RKO (cell line): ENCODE measurements at regions not wholly inside any gene's neighbourhood (a gene's known extent, or its start where the extent isn't known, plus 50 kb on each side); places are given as distances from the start of the nearest gene placed in this dataset.

Experiments
- DNase-seq: peaks from one replicate; pipeline ENCODE4 v3.0.0-alpha.2; 2016; ENCODE audit warnings: low spot score

DNA sequence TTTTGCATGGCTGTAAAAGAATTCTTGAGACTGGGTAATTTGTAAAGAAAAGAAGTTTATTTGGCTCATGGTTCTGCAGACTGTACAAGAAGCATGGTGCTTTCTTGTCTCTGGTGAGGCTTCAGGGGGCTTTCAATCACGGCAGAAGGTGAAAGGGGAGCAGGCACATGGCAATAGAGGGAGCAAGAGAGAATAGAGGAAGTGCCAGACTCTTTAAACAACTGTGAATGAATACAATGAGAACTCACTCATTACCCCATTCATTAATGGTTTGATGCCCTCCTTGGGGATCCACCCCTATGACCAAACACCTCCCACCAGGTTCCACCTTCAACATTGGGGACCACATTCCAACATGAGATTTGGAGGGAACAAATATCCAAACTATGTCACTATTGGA is 463.5 kb downstream of the MTX2 start:
- no peak for DNase-seq

GRCh38 chr2:176733698-176734430 is 464.6 kb downstream of the MTX2 start:
- DNase-seq: no peak

GRCh38 chr2:176734868-176735267 is 465.6 kb downstream of the MTX2 start:
- DNase-seq: no peak

DNA sequence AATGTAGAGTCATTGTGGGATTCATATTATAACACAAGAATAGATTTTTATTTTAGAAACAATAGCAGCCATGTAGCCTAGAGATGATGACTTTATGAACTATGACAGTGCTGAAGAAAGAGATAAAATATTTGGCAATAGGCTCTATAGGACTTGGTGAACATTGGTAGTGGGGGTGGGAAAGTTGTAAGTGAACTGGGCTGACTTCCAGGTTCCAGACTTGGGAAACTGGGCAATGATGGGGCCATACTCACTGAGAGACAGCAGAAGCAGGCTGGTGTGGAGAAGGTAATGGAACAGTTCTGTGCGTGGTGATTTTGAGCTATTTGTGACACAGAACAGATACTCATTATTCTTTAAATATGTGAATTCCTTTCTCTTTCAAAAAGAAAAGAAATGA is 470.3 kb upstream of the HNRNPA3 start:
- no peak for DNase-seq

- DNase-seq: no peak
Measured at GRCh38 chr2:176743671-176744070, 468.9 kb upstream of the HNRNPA3 start.

DNA sequence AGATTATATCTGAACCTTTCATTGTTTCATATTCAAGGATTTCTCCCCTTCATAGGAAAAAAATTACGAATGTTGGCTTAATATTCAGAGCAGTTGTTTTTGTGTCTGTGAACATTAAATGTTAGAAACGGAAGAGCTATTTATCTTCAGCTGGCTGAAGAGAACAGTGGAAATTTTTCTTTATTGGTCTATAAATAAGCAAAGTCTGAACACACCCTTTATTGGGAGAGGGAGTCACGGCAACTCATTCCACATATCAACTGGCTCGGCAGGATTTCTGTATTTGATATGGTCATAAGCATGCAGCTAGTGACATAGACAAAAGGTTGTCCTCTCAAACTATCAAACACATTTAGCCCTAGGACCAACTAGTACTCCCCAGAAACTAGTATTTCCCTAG is 468.4 kb upstream of the HNRNPA3 start:
- no peak for DNase-seq

DNA sequence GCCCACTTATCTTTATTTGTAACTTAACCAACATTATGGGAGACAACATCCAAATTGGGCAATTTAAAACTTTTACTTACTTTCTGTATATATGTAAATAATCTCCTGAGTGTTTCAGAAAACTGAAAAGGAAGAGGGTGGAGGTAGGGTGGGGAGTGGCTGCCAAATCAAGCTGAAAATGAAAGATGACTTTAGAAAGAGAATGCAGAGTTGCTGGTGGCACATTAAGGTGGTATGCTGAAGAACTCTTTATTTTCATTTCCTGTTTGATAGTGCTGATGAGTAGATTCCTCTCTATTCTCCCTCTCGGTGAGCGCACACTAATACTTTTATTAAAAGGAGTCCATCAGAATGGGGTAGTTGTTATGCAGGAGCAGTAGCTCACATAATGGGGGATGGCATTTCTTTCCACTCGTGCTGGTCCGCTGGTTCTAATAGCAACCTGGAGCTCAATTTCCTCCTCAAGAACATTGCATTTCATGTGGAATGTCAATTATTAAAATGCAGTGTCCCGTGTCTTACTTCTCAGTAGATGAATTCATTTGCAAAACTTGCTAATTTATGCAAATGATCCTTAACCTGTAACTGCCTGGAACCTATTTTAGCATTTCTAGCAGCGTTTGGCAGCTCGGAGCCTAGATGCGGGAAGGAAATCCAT is 466.9 kb upstream of the HNRNPA3 start:
- DNase-seq: no peak

DNA sequence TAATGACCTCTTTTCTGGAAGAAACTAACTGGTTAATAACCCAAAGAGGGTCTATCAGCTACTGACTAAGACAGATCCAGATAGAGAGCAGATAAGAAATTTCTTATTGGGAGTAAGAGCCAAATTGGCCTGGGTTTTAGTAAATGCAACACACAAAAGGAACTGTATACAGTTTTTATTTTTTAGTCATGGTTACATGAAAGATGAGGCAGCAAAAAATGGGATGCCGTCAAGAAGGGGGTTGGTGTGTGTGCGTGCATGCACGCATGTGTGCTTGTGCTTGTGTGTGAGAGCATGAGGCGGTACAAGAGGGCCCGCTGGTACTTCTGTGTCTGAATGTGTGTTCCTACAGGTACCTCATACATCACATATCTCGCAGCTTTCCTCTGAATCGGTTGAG is 466.2 kb upstream of the HNRNPA3 start:
- DNase-seq: no peak

- DNase-seq: no peak
Measured at GRCh38 chr2:176747506-176747905, 465.1 kb upstream of the HNRNPA3 start.

DNA sequence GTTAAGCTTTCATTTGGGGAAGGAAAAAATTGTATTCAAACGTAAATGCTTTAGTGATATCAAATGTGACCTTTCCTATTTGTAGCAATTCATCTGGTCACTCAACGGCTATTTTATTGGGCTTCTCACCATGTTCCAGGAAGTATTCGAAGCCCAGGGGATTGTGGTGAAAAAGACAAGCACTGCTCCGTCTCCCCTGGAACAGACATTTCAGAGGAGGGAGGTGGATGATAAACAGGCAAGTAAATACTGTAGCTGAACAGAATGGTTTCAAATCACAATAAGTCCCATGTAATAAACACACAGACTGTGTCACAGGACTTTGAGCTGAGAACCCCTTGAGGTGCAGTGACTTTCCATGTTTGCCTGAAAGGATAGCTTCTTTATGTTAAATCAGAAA is 464.7 kb upstream of the HNRNPA3 start:
- no peak for DNase-seq

DNA sequence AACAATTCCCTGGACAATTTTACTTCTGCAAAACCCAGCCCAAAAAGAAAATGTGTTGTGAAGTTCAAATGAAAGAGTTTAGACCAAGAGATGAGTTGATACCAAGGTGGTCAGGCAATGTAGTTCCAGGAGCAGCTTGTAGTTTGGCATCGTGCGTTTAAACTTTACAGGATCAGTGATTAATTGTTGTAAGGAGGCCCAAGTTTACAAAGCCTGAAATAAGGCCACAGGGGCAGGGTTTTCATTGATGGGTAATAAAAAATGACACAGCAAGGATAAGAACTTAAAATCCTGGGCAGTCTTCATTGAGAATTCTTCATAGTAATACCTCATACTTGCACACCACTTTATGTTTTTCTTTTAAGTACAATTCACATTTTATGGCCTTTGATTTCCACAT is 463.9 kb upstream of the HNRNPA3 start:
- no peak for DNase-seq

DNA sequence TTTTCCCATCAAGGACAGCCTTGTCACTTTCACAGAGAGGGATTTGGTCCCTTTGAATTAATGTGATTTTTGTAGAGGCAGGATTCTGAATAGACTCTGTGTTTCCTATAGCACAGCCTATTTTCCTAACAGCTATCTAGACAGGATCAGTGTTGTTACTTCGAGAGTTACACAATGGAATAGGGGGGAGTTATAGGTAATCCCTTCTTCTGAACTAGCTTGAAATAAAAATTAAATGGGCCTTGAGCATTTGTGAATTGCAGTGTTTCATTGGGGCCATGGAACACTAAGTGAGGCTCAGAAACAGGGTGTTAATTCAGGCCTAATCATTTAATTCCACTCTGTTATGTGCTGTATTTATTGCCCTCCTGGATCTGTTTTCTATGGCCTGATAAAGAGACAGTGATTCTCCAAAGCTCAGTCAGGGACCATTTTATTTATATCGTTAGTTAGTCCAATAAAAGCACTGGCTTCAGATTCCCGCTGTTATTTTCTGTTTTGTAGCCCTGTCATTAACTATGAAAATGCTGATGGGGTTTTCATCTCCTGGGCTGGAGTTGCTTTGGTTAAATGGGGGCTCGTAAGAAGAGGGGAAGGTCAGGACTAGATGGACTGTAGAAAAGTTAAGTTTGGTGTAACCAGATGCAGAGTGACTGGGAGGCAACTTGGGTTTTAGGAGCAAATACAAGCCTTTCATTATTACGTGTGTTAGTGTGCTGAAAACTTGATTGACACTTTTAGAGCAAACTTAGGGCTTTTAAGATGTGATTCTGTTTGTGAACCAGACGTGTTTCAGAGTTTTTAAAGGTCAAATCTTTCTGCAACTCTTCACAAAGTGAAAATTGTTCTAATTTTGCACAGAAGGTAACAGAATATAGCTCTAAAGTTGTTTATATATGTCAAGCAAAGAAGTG is 461.0 kb upstream of the HNRNPA3 start:
- no peak for DNase-seq

DNA sequence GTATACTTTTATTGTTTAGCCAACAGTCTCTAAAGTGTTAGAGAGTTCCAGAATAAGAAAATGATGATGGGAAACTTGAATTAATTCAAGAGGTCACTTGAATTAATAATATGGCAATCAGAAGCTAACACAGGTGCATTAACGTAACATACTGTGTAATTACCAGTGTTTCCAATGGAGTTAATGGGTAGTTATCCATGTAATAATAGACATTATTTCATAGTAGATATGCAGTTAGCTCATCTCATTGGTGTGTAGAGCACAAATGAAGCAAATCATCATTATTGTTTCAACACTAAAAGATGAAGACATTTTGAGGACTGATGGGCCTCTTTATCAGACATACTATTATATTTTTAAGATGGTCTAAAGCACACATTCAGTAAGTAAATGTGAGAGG is 460.3 kb upstream of the HNRNPA3 start:
- DNase-seq: no peak

DNA sequence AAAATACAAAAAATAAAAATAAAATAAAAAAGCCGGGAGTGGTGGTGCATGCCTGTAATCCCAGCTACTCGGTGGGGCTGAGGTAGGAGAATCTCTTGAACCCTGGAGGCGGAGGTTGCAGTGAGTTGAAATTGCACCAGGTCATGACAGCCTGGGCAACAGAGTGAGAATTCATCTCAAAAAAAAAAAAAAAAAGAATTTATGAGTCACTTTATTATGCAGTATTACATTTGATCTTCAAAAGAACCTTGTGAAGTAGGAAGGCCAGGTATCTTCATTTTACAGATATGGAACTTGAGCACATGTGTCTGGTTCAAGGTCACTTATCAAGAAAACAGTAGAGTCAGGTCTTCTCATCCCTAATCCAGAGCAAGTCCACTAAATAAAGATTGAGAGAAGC is 459.4 kb upstream of the HNRNPA3 start:
- DNase-seq: no peak

GRCh38 chr2:176753752-176754474 is 458.7 kb upstream of the HNRNPA3 start:
- DNase-seq: peak; percentile 3

DNA sequence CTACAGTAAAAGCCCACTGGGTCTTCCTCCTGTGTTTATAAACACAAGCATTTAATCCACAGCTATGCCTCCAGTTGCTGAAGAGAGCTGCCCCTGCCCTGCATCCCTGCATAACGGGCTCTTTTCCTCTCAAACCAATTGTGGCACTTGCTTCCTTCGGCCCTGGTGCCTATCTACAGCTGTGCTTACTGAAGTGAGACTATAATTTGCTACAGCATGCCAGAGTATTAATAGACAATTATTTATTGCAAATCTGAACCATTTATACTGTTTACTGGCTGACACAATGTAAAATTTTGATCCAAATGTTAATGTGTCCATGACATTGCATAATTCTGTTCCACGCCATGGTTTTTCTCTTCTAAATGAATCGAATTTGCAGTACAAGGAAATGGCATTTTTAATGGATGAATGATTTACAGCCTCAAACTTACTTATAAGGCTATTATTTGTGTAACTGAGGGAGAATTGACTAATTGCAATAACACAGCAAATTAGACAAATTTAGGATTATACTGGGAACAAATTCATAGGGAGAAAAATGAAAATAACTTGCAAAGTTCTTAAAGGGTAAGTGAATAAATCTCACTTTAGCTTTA is 457.0 kb upstream of the HNRNPA3 start:
- no peak for DNase-seq

GRCh38 chr2:176758426-176758825 is 454.2 kb upstream of the HNRNPA3 start:
- DNase-seq: no peak

DNA sequence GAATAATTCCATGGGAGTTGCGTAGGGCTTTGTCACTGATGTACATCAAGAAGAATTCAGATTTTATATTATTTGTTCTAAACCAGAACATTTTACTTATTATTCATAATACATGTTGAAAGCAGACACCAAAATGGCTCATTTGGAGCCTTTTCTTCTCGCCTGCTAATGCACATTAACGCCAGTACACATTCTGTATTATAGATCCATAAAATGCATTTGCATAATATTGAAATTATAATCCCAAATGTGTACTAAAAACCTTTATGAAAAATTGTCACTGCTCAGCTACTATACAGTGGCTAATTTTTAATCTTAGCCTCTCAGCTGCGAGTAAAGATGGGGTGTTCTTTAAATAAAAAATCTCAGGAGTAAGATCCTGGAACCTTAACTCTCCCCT is 452.2 kb upstream of the HNRNPA3 start:
- DNase-seq: no peak

DNA sequence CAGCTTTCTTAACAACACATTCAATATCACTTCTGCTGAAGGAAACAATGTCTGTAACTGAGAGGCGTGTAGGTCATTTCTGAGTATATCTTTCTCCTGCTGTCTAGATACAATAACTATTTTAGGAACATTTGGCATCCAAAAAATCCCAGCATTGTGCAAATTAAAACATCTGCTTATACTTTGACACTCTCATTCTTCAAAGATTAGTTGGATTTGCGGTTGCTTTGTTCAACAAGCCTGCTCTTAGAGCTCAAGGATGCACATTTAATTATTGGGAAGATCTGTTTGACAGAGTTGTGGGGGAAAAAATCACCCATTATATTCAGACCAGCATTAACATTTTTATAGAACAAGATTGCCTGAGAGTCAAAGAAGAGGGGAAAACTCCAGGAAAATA is 449.5 kb upstream of the HNRNPA3 start:
- DNase-seq: no peak

- DNase-seq: no peak
Measured at GRCh38 chr2:176763851-176764404, 448.7 kb upstream of the HNRNPA3 start.

DNA sequence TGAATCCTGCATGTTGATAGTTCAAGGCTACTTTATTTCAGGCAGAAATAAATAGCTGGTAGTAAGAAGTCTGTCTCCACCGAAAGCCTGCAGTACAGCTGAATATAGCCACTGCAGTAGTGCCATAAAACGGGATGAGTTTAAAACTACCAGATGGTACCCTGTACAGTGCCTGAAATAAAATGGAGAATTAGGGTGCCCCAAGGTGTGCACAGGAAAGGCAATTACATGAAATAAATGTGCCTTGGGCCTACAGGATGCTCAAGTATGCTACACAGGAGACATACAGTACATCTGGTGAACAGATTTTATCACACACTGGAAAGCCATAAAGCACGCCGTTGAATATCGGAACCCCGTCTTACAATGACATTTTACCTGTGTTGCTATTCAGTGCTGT is 447.7 kb upstream of the HNRNPA3 start:
- DNase-seq: no peak

DNA sequence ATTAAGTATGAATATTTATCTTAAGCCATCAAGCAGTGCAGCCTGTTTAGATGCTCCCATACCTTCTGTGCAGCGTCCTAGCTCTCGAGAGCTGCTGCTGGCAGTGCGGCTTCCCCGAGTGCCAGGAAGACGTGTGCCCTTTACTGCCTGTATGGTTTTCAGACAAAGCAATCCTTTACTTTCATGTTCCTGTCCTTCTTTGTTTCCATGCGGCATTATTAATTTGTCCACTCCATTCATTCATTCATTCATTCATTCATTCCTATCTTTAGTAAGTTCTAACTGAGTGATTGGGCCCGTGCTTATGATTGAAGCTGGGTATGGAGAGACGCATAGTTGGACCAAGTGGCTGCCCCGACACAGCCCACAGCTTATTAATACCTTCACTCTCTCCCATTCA is 446.6 kb upstream of the HNRNPA3 start:
- DNase-seq: no peak
